ENCODE measurements at regions not wholly inside any gene's neighbourhood (a gene's known extent, or its start where the extent isn't known, plus 50 kb on each side); places are given as distances from the start of the nearest gene placed in this dataset.

GRCh38 chr20:58019027-58019849 is 209.2 kb downstream of the ANKRD60 start:
- TF ChIP-seq CTCF (IDR thresholded peaks at IDR 0.05; ENCODE audit: low read depth, low read length) (no peak), POLR2A (IDR thresholded peaks at IDR 0.05; ENCODE audit: extremely low read depth, insufficient read length) (no peak), MYC (IDR thresholded peaks at IDR 0.05; ENCODE audit: low read depth, low read length) (no peak)
- TF ChIP-seq, protein P1, sequence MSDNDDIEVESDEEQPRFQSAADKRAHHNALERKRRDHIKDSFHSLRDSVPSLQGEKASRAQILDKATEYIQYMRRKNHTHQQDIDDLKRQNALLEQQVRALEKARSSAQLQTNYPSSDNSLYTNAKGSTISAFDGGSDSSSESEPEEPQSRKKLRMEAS (IDR thresholded peaks at IDR 0.05; ENCODE audit: low read depth, low read length) = no peak

Measured in NB4 (cell line).